ENCODE measurements at regions not wholly inside any gene's neighbourhood (a gene's known extent, or its start where the extent isn't known, plus 50 kb on each side); places are given as distances from the start of the nearest gene placed in this dataset.

GRCh38 chr9:79123415-79123814 is 448.4 kb upstream of the TLE4 start:
- no peak for DNase-seq (ENCODE audit: low spot score)
- intact Hi-C loops (cut with micrococcal nuclease; ENCODE audit: unreplicated experiment) = no loop called here
- no TSS peak for BruUV-seq (replicated peaks)
- no peak overlapping the region for H3K27ac ChIP-seq (ENCODE audit: low read depth, low read length, poor library complexity, severe bottlenecking)
- no peaks in the 10 kb centered on the region for H3K4me1 ChIP-seq (ENCODE audit: insufficient read depth, low read length, poor library complexity, severe bottlenecking)
- ChIA-PET CTCF (no interaction called here), POLR2A (ENCODE audit: low non-redundant PET) (no interaction called here)
- H3K27me3 ChIP-seq (replicated peaks; ENCODE audit: insufficient read depth, low read depth, low read length, poor library complexity) = peaks cover 2% of the 10 kb centered on the region
- H3K36me3 ChIP-seq (ENCODE audit: insufficient read depth, low read length, poor library complexity, severe bottlenecking) = no peaks in the 10 kb centered on the region
- H3K9me3 ChIP-seq (ENCODE audit: low read depth, low read length, poor library complexity, severe bottlenecking) = no peaks in the 10 kb centered on the region
- TF ChIP-seq CTCF (conservative IDR thresholded peaks at IDR 0.05; ENCODE audit: low read depth, low read length) = no peak
- TF ChIP-seq EZH2 (IDR thresholded peaks at IDR 0.05; ENCODE audit: borderline replicate concordance, low read depth, low read length, poor library complexity, severe bottlenecking) = no peak
- H3K4me3 ChIP-seq (ENCODE audit: low read depth, low read length, poor library complexity, severe bottlenecking) = no peak overlapping the region

GRCh38 chr9:79127661-79128060 is 444.1 kb upstream of the TLE4 start:
- POLR2A ChIA-PET (ENCODE audit: low non-redundant PET) = interaction anchor here (0.5 kb wide), 1 partner anchor 877 kb away, joined by 3 read pairs; no protein-coding TSS in a partner anchor
- no TSS peak for BruUV-seq (replicated peaks)
- no peaks in the 10 kb centered on the region for H3K4me1 ChIP-seq (ENCODE audit: insufficient read depth, low read length, poor library complexity, severe bottlenecking)
- no peaks in the 10 kb centered on the region for H3K9me3 ChIP-seq (ENCODE audit: low read depth, low read length, poor library complexity, severe bottlenecking)
- H3K27me3 ChIP-seq (replicated peaks; ENCODE audit: insufficient read depth, low read depth, low read length, poor library complexity) = peaks cover 13% of the 10 kb centered on the region
- intact Hi-C loops (cut with micrococcal nuclease; ENCODE audit: unreplicated experiment) = no loop called here
- TF ChIP-seq EZH2 (IDR thresholded peaks at IDR 0.05; ENCODE audit: borderline replicate concordance, low read depth, low read length, poor library complexity, severe bottlenecking) = no peak
- no peak for TF ChIP-seq CTCF (conservative IDR thresholded peaks at IDR 0.05; ENCODE audit: low read depth, low read length)
- no peak for DNase-seq (ENCODE audit: low spot score)
- CTCF ChIA-PET = no interaction called here
- no peak overlapping the region for H3K27ac ChIP-seq (ENCODE audit: low read depth, low read length, poor library complexity, severe bottlenecking)
- H3K36me3 ChIP-seq (ENCODE audit: insufficient read depth, low read length, poor library complexity, severe bottlenecking) = no peaks in the 10 kb centered on the region
- H3K4me3 ChIP-seq (ENCODE audit: low read depth, low read length, poor library complexity, severe bottlenecking) = no peak overlapping the region

- no peaks in the 10 kb centered on the region for H3K9me3 ChIP-seq (ENCODE audit: low read depth, low read length, poor library complexity, severe bottlenecking)
- peak; percentile 61 for DNase-seq (ENCODE audit: low spot score)
- ChIA-PET POLR2A (ENCODE audit: low non-redundant PET) (interaction anchor here (0.7 kb wide), 1 partner anchor 9 kb away, joined by 3 read pairs; no protein-coding TSS in a partner anchor), CTCF (no interaction called here)
- no TSS peak for BruUV-seq (replicated peaks)
- intact Hi-C loops (cut with micrococcal nuclease; ENCODE audit: unreplicated experiment) = loop anchor here (5.0 to 10.0 kb wide), 3 partner anchors 308 to 695 kb away; no protein-coding TSS in a partner anchor
- TF ChIP-seq CTCF (conservative IDR thresholded peaks at IDR 0.05; ENCODE audit: low read depth, low read length) = peak; percentile 89
- TF ChIP-seq EZH2 (IDR thresholded peaks at IDR 0.05; ENCODE audit: borderline replicate concordance, low read depth, low read length, poor library complexity, severe bottlenecking) = no peak
- H3K27ac ChIP-seq (ENCODE audit: low read depth, low read length, poor library complexity, severe bottlenecking) = no peak overlapping the region
- H3K36me3 ChIP-seq (ENCODE audit: insufficient read depth, low read length, poor library complexity, severe bottlenecking) = no peaks in the 10 kb centered on the region
- peaks cover 13% of the 10 kb centered on the region for H3K27me3 ChIP-seq (replicated peaks; ENCODE audit: insufficient read depth, low read depth, low read length, poor library complexity)
- H3K4me1 ChIP-seq (ENCODE audit: insufficient read depth, low read length, poor library complexity, severe bottlenecking) = no peaks in the 10 kb centered on the region
- H3K4me3 ChIP-seq (ENCODE audit: low read depth, low read length, poor library complexity, severe bottlenecking) = no peak overlapping the region
Measured at GRCh38 chr9:79129865-79130480, 441.8 kb upstream of the TLE4 start.

All from A673 (cell line).